UCSD-AML1 (cell line): ENCODE measurements at regions not wholly inside any gene's neighbourhood (a gene's known extent, or its start where the extent isn't known, plus 50 kb on each side); places are given as distances from the start of the nearest gene placed in this dataset.

Experiments
- DNase-seq: peaks from one replicate; lab custom pipeline; 2025; ENCODE audit not compliant: unreplicated experiment; lab: John Stamatoyannopoulos, UW

GRCh38 chr7:11895337-11895736, 63.3 kb upstream of the THSD7A start:
- no peak for DNase-seq

GRCh38 chr7:11896663-11897062, 64.7 kb upstream of the THSD7A start:
- DNase-seq, result no peak

GRCh38 chr7:11899247-11899646, 67.2 kb upstream of the THSD7A start:
- no peak for DNase-seq

- no peak for DNase-seq
Measured at GRCh38 chr7:11910253-11910652, 78.3 kb upstream of the THSD7A start.

GRCh38 chr7:11911900-11912299, 79.9 kb upstream of the THSD7A start:
- DNase-seq, result no peak

GRCh38 chr7:11914645-11915044, 82.6 kb upstream of the THSD7A start:
- DNase-seq, result no peak

- no peak for DNase-seq
Measured at GRCh38 chr7:11923376-11923930, 91.5 kb upstream of the THSD7A start.

- DNase-seq, result no peak
Measured at GRCh38 chr7:11931307-11931706, 99.3 kb upstream of the THSD7A start.

GRCh38 chr7:11934796-11935195, 102.8 kb upstream of the THSD7A start:
- DNase-seq, result no peak

GRCh38 chr7:11935905-11936304, 103.9 kb upstream of the THSD7A start:
- no peak for DNase-seq

- no peak for DNase-seq
Measured at GRCh38 chr7:11946794-11947193, 114.8 kb upstream of the THSD7A start.

GRCh38 chr7:11950281-11950680, 118.3 kb upstream of the THSD7A start:
- DNase-seq, result no peak

GRCh38 chr7:11950942-11951341, 118.9 kb upstream of the THSD7A start:
- DNase-seq, result no peak

GRCh38 chr7:11951909-11952308, 119.9 kb upstream of the THSD7A start:
- no peak for DNase-seq

- DNase-seq, result no peak
Measured at GRCh38 chr7:11952972-11953371, 121.0 kb upstream of the THSD7A start.

- DNase-seq, result no peak
Measured at GRCh38 chr7:11956991-11957390, 125.0 kb upstream of the THSD7A start.

- DNase-seq, result no peak
Measured at GRCh38 chr7:11957956-11958355, 126.0 kb upstream of the THSD7A start.

GRCh38 chr7:11959121-11959520, 127.1 kb upstream of the THSD7A start:
- no peak for DNase-seq

- DNase-seq, result no peak
Measured at GRCh38 chr7:11960621-11961020, 128.6 kb upstream of the THSD7A start.

GRCh38 chr7:11969643-11970042, 137.6 kb upstream of the THSD7A start:
- no peak for DNase-seq

GRCh38 chr7:11970132-11970531, 138.1 kb upstream of the THSD7A start:
- no peak for DNase-seq

- DNase-seq, result no peak
Measured at GRCh38 chr7:11985376-11985775, 153.4 kb upstream of the THSD7A start.

- DNase-seq, result no peak
Measured at GRCh38 chr7:11985971-11986370, 154.0 kb upstream of the THSD7A start.

- no peak for DNase-seq
Measured at GRCh38 chr7:11988186-11988585, 156.2 kb upstream of the THSD7A start.
